ENCODE measurements at regions not wholly inside any gene's neighbourhood (a gene's known extent, or its start where the extent isn't known, plus 50 kb on each side); places are given as distances from the start of the nearest gene placed in this dataset.

DNA sequence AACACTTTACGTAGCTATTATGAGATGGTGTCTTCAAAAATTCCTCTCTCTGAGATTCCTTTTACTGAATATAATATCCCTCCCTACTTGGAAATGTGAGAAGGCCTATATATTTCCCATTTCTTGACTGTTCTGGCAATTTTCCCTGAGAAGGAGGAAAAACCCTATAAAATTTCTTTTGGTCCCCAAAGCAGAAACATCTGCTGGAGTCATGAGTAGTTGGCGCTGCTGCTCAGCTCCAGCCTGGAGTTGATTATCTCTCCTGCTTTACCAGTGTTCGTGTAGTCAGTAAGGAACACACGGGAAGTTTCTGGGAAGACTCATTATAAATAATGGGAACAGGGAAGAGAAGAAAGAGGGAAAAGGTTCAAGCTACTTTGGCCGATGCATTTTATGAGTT lies 680.1 kb downstream of the EPHA3 start:
- TF ChIP-seq POLR2AphosphoS5 (IDR thresholded peaks at IDR 0.05; ENCODE audit: low read depth, low read length) (no peak), TAF1 (IDR thresholded peaks at IDR 0.05; ENCODE audit: borderline replicate concordance, low read depth, low read length) (no peak), POLR2A (IDR thresholded peaks at IDR 0.05; ENCODE audit: low read depth, low read length) (no peak)

All from GM12892 (cell line).